ENCODE measurements at regions not wholly inside any gene's neighbourhood (a gene's known extent, or its start where the extent isn't known, plus 50 kb on each side); places are given as distances from the start of the nearest gene placed in this dataset.

GRCh38 chr4:10981576-10981975 is 297.0 kb upstream of the CLNK start:
- no peak for DNase-seq (ENCODE audit: low spot score)

GRCh38 chr4:10981096-10981495 is 296.5 kb upstream of the CLNK start:
- DNase-seq (ENCODE audit: low spot score) = no peak

- no peak for DNase-seq (ENCODE audit: low spot score)
These were observed 294.5 kb upstream of the CLNK start for GRCh38 chr4:10979032-10979431.

- no peak for DNase-seq (ENCODE audit: low spot score)
These were observed 293.0 kb upstream of the CLNK start for GRCh38 chr4:10977534-10977933.

- DNase-seq (ENCODE audit: low spot score) = no peak
These were observed 289.8 kb upstream of the CLNK start for GRCh38 chr4:10974371-10974770.

- no peak for DNase-seq (ENCODE audit: low spot score)
These were observed 289.1 kb upstream of the CLNK start for GRCh38 chr4:10973686-10974085.

GRCh38 chr4:10971800-10972401 is 287.3 kb upstream of the CLNK start:
- DNase-seq (ENCODE audit: low spot score) = no peak

GRCh38 chr4:10965196-10965595 is 280.6 kb upstream of the CLNK start:
- no peak for DNase-seq (ENCODE audit: low spot score)

GRCh38 chr4:10963958-10964703 is 279.6 kb upstream of the CLNK start:
- no peak for DNase-seq (ENCODE audit: low spot score)

- DNase-seq (ENCODE audit: low spot score) = no peak
These were observed 278.7 kb upstream of the CLNK start for GRCh38 chr4:10963241-10963640.

GRCh38 chr4:10962246-10962645 is 277.7 kb upstream of the CLNK start:
- DNase-seq (ENCODE audit: low spot score) = no peak

- DNase-seq (ENCODE audit: low spot score) = no peak
These were observed 275.8 kb upstream of the CLNK start for GRCh38 chr4:10960389-10960788.

GRCh38 chr4:10959586-10959985 is 275.0 kb upstream of the CLNK start:
- no peak for DNase-seq (ENCODE audit: low spot score)

GRCh38 chr4:10958226-10958856 is 273.8 kb upstream of the CLNK start:
- DNase-seq (ENCODE audit: low spot score) = no peak

- DNase-seq (ENCODE audit: low spot score) = no peak
These were observed 266.7 kb upstream of the CLNK start for GRCh38 chr4:10951306-10951705.

GRCh38 chr4:10949039-10949733 is 264.6 kb upstream of the CLNK start:
- DNase-seq (ENCODE audit: low spot score) = no peak

- no peak for DNase-seq (ENCODE audit: low spot score)
These were observed 263.3 kb upstream of the CLNK start for GRCh38 chr4:10947898-10948297.

- no peak for DNase-seq (ENCODE audit: low spot score)
These were observed 259.8 kb upstream of the CLNK start for GRCh38 chr4:10944321-10944720.

- no peak for DNase-seq (ENCODE audit: low spot score)
These were observed 257.6 kb upstream of the CLNK start for GRCh38 chr4:10942156-10942555.

GRCh38 chr4:10929818-10930217 is 245.2 kb upstream of the CLNK start:
- DNase-seq (ENCODE audit: low spot score) = no peak

GRCh38 chr4:10925996-10926395 is 241.4 kb upstream of the CLNK start:
- DNase-seq (ENCODE audit: low spot score) = no peak

- DNase-seq (ENCODE audit: low spot score) = no peak
These were observed 239.7 kb upstream of the CLNK start for GRCh38 chr4:10924274-10924673.

- DNase-seq (ENCODE audit: low spot score) = no peak
These were observed 233.0 kb upstream of the CLNK start for GRCh38 chr4:10917566-10917965.
